ENCODE measurements at regions not wholly inside any gene's neighbourhood (a gene's known extent, or its start where the extent isn't known, plus 50 kb on each side); places are given as distances from the start of the nearest gene placed in this dataset.

GRCh38 chr13:63120883-63121282 is 1705.2 kb upstream of the PCDH20 start:
- TF ChIP-seq EZH2phosphoT487 (conservative IDR thresholded peaks at IDR 0.05; ENCODE audit: low read length), result no peak
- no peak for TF ChIP-seq CTCF (IDR thresholded peaks at IDR 0.05; ENCODE audit: insufficient read depth, low read length, poor library complexity, severe bottlenecking)
- no peaks in the 10 kb centered on the region for H3K79me2 ChIP-seq (ENCODE audit: insufficient read depth, low read length)
- no peak overlapping the region for H3K9ac ChIP-seq (ENCODE audit: low read length)
- no peaks in the 10 kb centered on the region for H4K20me1 ChIP-seq (ENCODE audit: low read depth, low read length)
- no peaks in the 10 kb centered on the region for H3K9me3 ChIP-seq (ENCODE audit: insufficient read depth, low read length)
- no peak overlapping the region for H3K4me3 ChIP-seq (ENCODE audit: insufficient read depth, low read length, poor library complexity, severe bottlenecking)
- H3F3A ChIP-seq (ENCODE audit: insufficient read depth), result no peaks in the 10 kb centered on the region
- no peak overlapping the region for H3K27ac ChIP-seq (ENCODE audit: low read depth, low read length)
- no peaks in the 10 kb centered on the region for H3K36me3 ChIP-seq (ENCODE audit: low read length)
- H3K27me3 ChIP-seq (ENCODE audit: low read length), result no peaks in the 10 kb centered on the region
- H3K4me2 ChIP-seq (ENCODE audit: low read depth, low read length, poor library complexity, severe bottlenecking), result no peak overlapping the region
- H2AFZ ChIP-seq (ENCODE audit: low read depth, low read length, severe bottlenecking), result no peak overlapping the region
- H3K9me2 ChIP-seq (replicated peaks; ENCODE audit: insufficient read depth, low read length), result no peaks in the 10 kb centered on the region

- H3K9ac ChIP-seq (ENCODE audit: low read length), result no peak overlapping the region
- no peaks in the 10 kb centered on the region for H3K36me3 ChIP-seq (ENCODE audit: low read length)
- no peaks in the 10 kb centered on the region for H3K9me2 ChIP-seq (replicated peaks; ENCODE audit: insufficient read depth, low read length)
- H3K27me3 ChIP-seq (ENCODE audit: low read length), result no peaks in the 10 kb centered on the region
- H3K4me3 ChIP-seq (ENCODE audit: insufficient read depth, low read length, poor library complexity, severe bottlenecking), result no peak overlapping the region
- H4K20me1 ChIP-seq (ENCODE audit: low read depth, low read length), result no peaks in the 10 kb centered on the region
- no peak for TF ChIP-seq EZH2phosphoT487 (conservative IDR thresholded peaks at IDR 0.05; ENCODE audit: low read length)
- no peak for TF ChIP-seq CTCF (IDR thresholded peaks at IDR 0.05; ENCODE audit: insufficient read depth, low read length, poor library complexity, severe bottlenecking)
- H3K9me3 ChIP-seq (ENCODE audit: insufficient read depth, low read length), result no peaks in the 10 kb centered on the region
- H3K27ac ChIP-seq (ENCODE audit: low read depth, low read length), result no peak overlapping the region
- H3K4me2 ChIP-seq (ENCODE audit: low read depth, low read length, poor library complexity, severe bottlenecking), result no peak overlapping the region
- H3K79me2 ChIP-seq (ENCODE audit: insufficient read depth, low read length), result no peaks in the 10 kb centered on the region
- no peaks in the 10 kb centered on the region for H3F3A ChIP-seq (ENCODE audit: insufficient read depth)
- no peak overlapping the region for H2AFZ ChIP-seq (ENCODE audit: low read depth, low read length, severe bottlenecking)
These were observed 1702.1 kb upstream of the PCDH20 start for GRCh38 chr13:63117710-63118109.

- no peak overlapping the region for H3K27ac ChIP-seq (ENCODE audit: low read depth, low read length)
- no peaks in the 10 kb centered on the region for H3F3A ChIP-seq (ENCODE audit: insufficient read depth)
These were observed 1697.2 kb upstream of the PCDH20 start for GRCh38 chr13:63112799-63113395.

More at GRCh38 chr13:63112799-63113395, 1697.2 kb upstream of the PCDH20 start:
- H3K9me3 ChIP-seq (ENCODE audit: insufficient read depth, low read length), result no peaks in the 10 kb centered on the region
- no peaks in the 10 kb centered on the region for H3K9me2 ChIP-seq (replicated peaks; ENCODE audit: insufficient read depth, low read length)
- H3K4me2 ChIP-seq (ENCODE audit: low read depth, low read length, poor library complexity, severe bottlenecking), result no peak overlapping the region
- no peaks in the 10 kb centered on the region for H3K79me2 ChIP-seq (ENCODE audit: insufficient read depth, low read length)
- H4K20me1 ChIP-seq (ENCODE audit: low read depth, low read length), result no peaks in the 10 kb centered on the region
- TF ChIP-seq EZH2phosphoT487 (conservative IDR thresholded peaks at IDR 0.05; ENCODE audit: low read length) (no peak), CTCF (IDR thresholded peaks at IDR 0.05; ENCODE audit: insufficient read depth, low read length, poor library complexity, severe bottlenecking) (no peak)
- no peaks in the 10 kb centered on the region for H3K36me3 ChIP-seq (ENCODE audit: low read length)
- no peaks in the 10 kb centered on the region for H3K27me3 ChIP-seq (ENCODE audit: low read length)
- no peak overlapping the region for H3K4me3 ChIP-seq (ENCODE audit: insufficient read depth, low read length, poor library complexity, severe bottlenecking)
- H3K9ac ChIP-seq (ENCODE audit: low read length), result no peak overlapping the region
- H2AFZ ChIP-seq (ENCODE audit: low read depth, low read length, severe bottlenecking), result no peak overlapping the region

Measured in SU-DHL-6 (cell line).